HCT116 (cell line): ENCODE measurements at regions not wholly inside any gene's neighbourhood (a gene's known extent, or its start where the extent isn't known, plus 50 kb on each side); places are given as distances from the start of the nearest gene placed in this dataset.

Experiments used
- ATAC-seq: fragments of 200-7000 bp; cut with Tn5 transposase; 2 replicates; pipeline ENCODE4 v1.9.1; 2020; ENCODE audit warnings: mild to moderate bottlenecking, moderate library complexity
- BruUV-seq: library from RNA; stranded (reverse); fragments of 400-500 nt; replicated peaks from 2 replicates; lab custom pipeline; 2021; lab: Mats Ljungman, UMichigan
- CTCF ChIA-PET: fragments of 300-600 bp; sonication (Branson Sonifier 250); formaldehyde crosslinking; loops from one replicate; lab custom pipeline; 2021; ENCODE audit warnings: antibody characterized with exemption; lab: Charles Lee
- POLR2A ChIA-PET: fragments of 300-600, 350-600 bp; sonication (Branson Sonifier 250); formaldehyde crosslinking; loops from one replicate; lab custom pipeline; 2021; ENCODE audit warnings: antibody characterized with exemption; lab: Charles Lee
- RAD21 ChIA-PET, 2 experiments: fragments of 300-600 bp; sonication (Branson Sonifier 250); formaldehyde crosslinking; loops; one replicate each; lab custom pipeline; 2023; ENCODE audit warnings: low total read pairs in 2 of 2; ENCODE audit not compliant: uncharacterized antibody in 2 of 2, unreplicated experiment in 2 of 2, low non-redundant PET in 1 of 2; lab: Charles Lee
- DNase-seq: peaks from one replicate; pipeline ENCODE4 v3.0.0-alpha.2; 2010; ENCODE audit warnings: low read depth, low spot score
- H2AFZ ChIP-seq: fragments of 200-600 bp; shearing (Covaris generic), sonication (generic); 2 replicates; pipeline ENCODE4 v1.6.1; 2017; ENCODE audit warnings: low read depth, mixed run types, mixed read lengths, antibody characterized with exemption, low read length; ENCODE audit not compliant: poor library complexity, severe bottlenecking
- H3K27ac ChIP-seq: 2 replicates; pipeline ENCODE4 v1.5.1; 2012; ENCODE audit warnings: low read depth, low read length
- H3K27me3 ChIP-seq: fragments of 200-600 bp; sonication (generic); 2 replicates; pipeline ENCODE4 v1.6.1; 2016; ENCODE audit warnings: mixed run types, low read length, mixed read lengths; ENCODE audit not compliant: insufficient read depth
- H3K36me3 ChIP-seq, 2 experiments: fragments of 200-500 bp in 1 of 2; fragments of 200-600 bp in 1 of 2; sonication (Bioruptor generic) in 1 of 2; sonication (generic) in 1 of 2; 2 replicates each; pipeline versions ENCODE4 v1.5.1 to v1.6.1; 2014 to 2016; ENCODE audit warnings: low read length in 2 of 2, inconsistent platforms in 1 of 2, mixed read lengths in 1 of 2, mixed run types in 1 of 2; ENCODE audit not compliant: insufficient read depth in 2 of 2, control insufficient read depth in 1 of 2
- H3K4me1 ChIP-seq, 2 experiments: fragments of 200-600 bp in 1 of 2; sonication (generic) in 1 of 2; 2 replicates each; pipeline versions ENCODE4 v1.5.1 to v1.6.1; 2012 to 2017; ENCODE audit warnings: low read length in 2 of 2, inconsistent platforms in 1 of 2, mild to moderate bottlenecking in 1 of 2, mixed read lengths in 1 of 2, mixed run types in 1 of 2, moderate library complexity in 1 of 2; ENCODE audit not compliant: insufficient read depth in 2 of 2, control insufficient read depth in 1 of 2
- H3K4me2 ChIP-seq: fragments of 200-600 bp; sonication (generic); 2 replicates; pipeline ENCODE4 v1.6.1; 2017; ENCODE audit warnings: mixed run types, low read length, mixed read lengths
- H3K4me3 ChIP-seq, 2 experiments: fragments of 200-600 bp in 1 of 2; sonication (generic) in 1 of 2; replicated peaks in 1 of 2; 2 replicates each; pipeline ENCODE4 v1.5.1; 2011 to 2016; ENCODE audit warnings: low read length in 2 of 2, control low read depth in 1 of 2, low read depth in 1 of 2, mild to moderate bottlenecking in 1 of 2, mixed read lengths in 1 of 2, mixed run types in 1 of 2
- H3K79me2 ChIP-seq: fragments of 200-600 bp; sonication (generic); 2 replicates; pipeline ENCODE4 v1.6.1; 2017; ENCODE audit warnings: mild to moderate bottlenecking, mixed run types, low read length, moderate library complexity, mixed read lengths; ENCODE audit not compliant: insufficient read depth
- H3K9ac ChIP-seq: fragments of 200-600 bp; sonication (generic); 2 replicates; pipeline ENCODE4 v1.6.1; 2016; ENCODE audit warnings: low read length, mixed read lengths
- H3K9me2 ChIP-seq: fragments of 200-600 bp; sonication (generic), shearing (Covaris generic); 2 replicates; pipeline ENCODE4 v1.6.1; 2017; ENCODE audit warnings: mixed run types, mild to moderate bottlenecking, moderate library complexity; ENCODE audit not compliant: insufficient read depth
- H3K9me3 ChIP-seq, 2 experiments: fragments of 200-500 bp in 1 of 2; fragments of 200-600 bp in 1 of 2; sonication (Bioruptor generic) in 1 of 2; sonication (generic) in 1 of 2; 2 replicates each; pipeline ENCODE4 v1.6.1; 2014 to 2017; ENCODE audit warnings: low read length in 2 of 2, mixed read lengths in 2 of 2, inconsistent platforms in 1 of 2, low read depth in 1 of 2, mild to moderate bottlenecking in 1 of 2, mixed run types in 1 of 2, moderate library complexity in 1 of 2; ENCODE audit not compliant: control insufficient read depth in 1 of 2, insufficient read depth in 1 of 2
- H4K20me1 ChIP-seq: fragments of 200-600 bp; sonication (generic), shearing (Covaris generic); 2 replicates; pipeline ENCODE4 v1.6.1; 2017; ENCODE audit warnings: mixed run types, mild to moderate bottlenecking, moderate library complexity; ENCODE audit not compliant: insufficient read depth
- CBX3 ChIP-seq: IDR thresholded peaks from 2 replicates; pipeline ENCODE4 v1.6.1; 2012; ENCODE audit warnings: low read depth
- CEBPB ChIP-seq: IDR thresholded peaks from 2 replicates; pipeline ENCODE4 v1.6.1; 2012; ENCODE audit warnings: low read depth
- EGR1 ChIP-seq: IDR thresholded peaks from 2 replicates; pipeline ENCODE4 v1.6.1; 2012; ENCODE audit warnings: low read depth
- ELF1 ChIP-seq: IDR thresholded peaks from 2 replicates; pipeline ENCODE4 v1.6.1; 2012; ENCODE audit warnings: low read depth, borderline replicate concordance
- EZH2phosphoT487 ChIP-seq: fragments of 200-600 bp; IDR thresholded peaks from 2 replicates; pipeline ENCODE4 v1.6.1; 2018; ENCODE audit warnings: antibody characterized with exemption, borderline replicate concordance
- FOSL1 ChIP-seq: IDR thresholded peaks from 2 replicates; pipeline ENCODE4 v1.6.1; 2012; ENCODE audit warnings: low read depth
- JUND ChIP-seq: IDR thresholded peaks from 2 replicates; pipeline ENCODE4 v1.6.1; 2012
- POLR2A ChIP-seq: IDR thresholded peaks from 2 replicates; pipeline ENCODE4 v1.7.0; 2011; ENCODE audit warnings: borderline replicate concordance; ENCODE audit not compliant: insufficient read depth, insufficient read length; ENCODE audit errors: extremely low read depth
- POLR2AphosphoS5 ChIP-seq: IDR thresholded peaks from 2 replicates; pipeline ENCODE4 v1.6.1; 2011; ENCODE audit warnings: mild to moderate bottlenecking, low read depth, low read length, moderate library complexity
- SRF ChIP-seq: IDR thresholded peaks from 2 replicates; pipeline ENCODE4 v1.6.1; 2012; ENCODE audit warnings: low read depth
- TCF7L2 ChIP-seq: IDR thresholded peaks from 2 replicates; pipeline ENCODE4 v1.7.0; 2011; ENCODE audit warnings: borderline replicate concordance, inconsistent platforms; ENCODE audit not compliant: insufficient read depth, insufficient read length; ENCODE audit errors: extremely low read depth
- YY1 ChIP-seq: IDR thresholded peaks from 2 replicates; pipeline ENCODE4 v1.6.1; 2011; ENCODE audit warnings: low read length, low read depth, moderate library complexity, mild to moderate bottlenecking; ENCODE audit not compliant: insufficient replicate concordance; ENCODE audit errors: extremely low read depth
- ZFX ChIP-seq: fragments of 450-650 bp; IDR thresholded peaks from 2 replicates; pipeline ENCODE4 v1.6.1; 2017
- intact Hi-C: fragments of 100-400 bp; cut with micrococcal nuclease; formaldehyde crosslinking; loops from 2 replicates; pipeline ENCODE4 v1.10.0; 2022
- TF ChIP-seq, protein P1 (sequence below), 3 experiments: fragments of 200-600 bp in 1 of 3; sonication (generic) in 1 of 3; IDR thresholded peaks in 2 of 3; conservative IDR thresholded peaks in 1 of 3; 2 replicates each; pipeline ENCODE4 v1.5.1; 2012 to 2017; ENCODE audit warnings: low read depth in 2 of 3, low read length in 2 of 3, antibody characterized with exemption in 1 of 3, borderline replicate concordance in 1 of 3, control low read depth in 1 of 3, mild to moderate bottlenecking in 1 of 3, mixed read lengths in 1 of 3, mixed run types in 1 of 3, moderate library complexity in 1 of 3; ENCODE audit not compliant: insufficient read depth in 1 of 3
- TF ChIP-seq, protein P2 (sequence below): IDR thresholded peaks from 2 replicates; pipeline ENCODE4 v1.6.1; 2012

DNA sequence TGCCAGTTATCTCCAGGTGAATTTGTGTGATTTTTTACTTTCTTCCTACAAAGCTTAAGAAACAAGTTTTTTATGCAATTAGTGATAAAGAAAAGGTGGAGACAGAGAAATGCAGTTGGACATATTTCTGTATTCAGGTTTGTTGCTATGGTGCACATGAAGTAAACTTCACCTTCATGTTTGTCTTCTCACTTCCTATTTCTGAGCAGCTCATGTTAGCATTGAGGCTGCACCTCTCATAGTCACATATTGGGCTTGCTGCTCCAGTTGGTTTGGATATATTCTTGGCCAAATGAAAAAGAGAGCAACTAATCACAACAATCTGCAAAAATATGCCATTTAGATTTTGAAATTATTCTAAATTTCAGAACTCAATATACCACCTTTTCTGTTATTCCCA, 475.6 kb upstream of the ZWINT start:
- RAD21 ChIA-PET, result no interaction called here
- CTCF ChIA-PET, result no interaction called here
- no peak for DNase-seq
- H4K20me1 ChIP-seq, result no peaks in the 10 kb centered on the region
- H3K4me3 ChIP-seq, result no peak overlapping the region
- no peak overlapping the region for H3K4me2 ChIP-seq
- TF ChIP-seq ZFX (no peak), SRF (no peak), EGR1 (no peak), TCF7L2 (no peak), POLR2AphosphoS5 (no peak), YY1 (no peak)
- TF ChIP-seq, protein P1, sequence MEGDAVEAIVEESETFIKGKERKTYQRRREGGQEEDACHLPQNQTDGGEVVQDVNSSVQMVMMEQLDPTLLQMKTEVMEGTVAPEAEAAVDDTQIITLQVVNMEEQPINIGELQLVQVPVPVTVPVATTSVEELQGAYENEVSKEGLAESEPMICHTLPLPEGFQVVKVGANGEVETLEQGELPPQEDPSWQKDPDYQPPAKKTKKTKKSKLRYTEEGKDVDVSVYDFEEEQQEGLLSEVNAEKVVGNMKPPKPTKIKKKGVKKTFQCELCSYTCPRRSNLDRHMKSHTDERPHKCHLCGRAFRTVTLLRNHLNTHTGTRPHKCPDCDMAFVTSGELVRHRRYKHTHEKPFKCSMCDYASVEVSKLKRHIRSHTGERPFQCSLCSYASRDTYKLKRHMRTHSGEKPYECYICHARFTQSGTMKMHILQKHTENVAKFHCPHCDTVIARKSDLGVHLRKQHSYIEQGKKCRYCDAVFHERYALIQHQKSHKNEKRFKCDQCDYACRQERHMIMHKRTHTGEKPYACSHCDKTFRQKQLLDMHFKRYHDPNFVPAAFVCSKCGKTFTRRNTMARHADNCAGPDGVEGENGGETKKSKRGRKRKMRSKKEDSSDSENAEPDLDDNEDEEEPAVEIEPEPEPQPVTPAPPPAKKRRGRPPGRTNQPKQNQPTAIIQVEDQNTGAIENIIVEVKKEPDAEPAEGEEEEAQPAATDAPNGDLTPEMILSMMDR (IDR thresholded peaks at IDR 0.05 in 2 of 3, conservative IDR thresholded peaks at IDR 0.05 in 1 of 3; ENCODE audit: borderline replicate concordance in 1 of 3, insufficient read depth in 1 of 3, low read depth in 2 of 3, low read length in 2 of 3), result no peak
- H3K4me1 ChIP-seq, result no peaks in the 10 kb centered on the region
- H3K27ac ChIP-seq, result no peak overlapping the region
- H3K27me3 ChIP-seq, result no peaks in the 10 kb centered on the region
- no peaks in the 10 kb centered on the region for H3K79me2 ChIP-seq
- H2AFZ ChIP-seq, result no peak overlapping the region
- ATAC-seq, result no peak
- no TSS peak for BruUV-seq
- no peaks in the 10 kb centered on the region for H3K9me2 ChIP-seq
- H3K9me3 ChIP-seq, result peaks cover 4 to 6% of the 10 kb centered on the region in 2 experiments; a peak in 2 of 4 replicates
- intact Hi-C loops, result no loop called here
- H3K9ac ChIP-seq, result no peak overlapping the region
- POLR2A ChIA-PET, result no interaction called here
- no peaks in the 10 kb centered on the region for H3K36me3 ChIP-seq

DNA sequence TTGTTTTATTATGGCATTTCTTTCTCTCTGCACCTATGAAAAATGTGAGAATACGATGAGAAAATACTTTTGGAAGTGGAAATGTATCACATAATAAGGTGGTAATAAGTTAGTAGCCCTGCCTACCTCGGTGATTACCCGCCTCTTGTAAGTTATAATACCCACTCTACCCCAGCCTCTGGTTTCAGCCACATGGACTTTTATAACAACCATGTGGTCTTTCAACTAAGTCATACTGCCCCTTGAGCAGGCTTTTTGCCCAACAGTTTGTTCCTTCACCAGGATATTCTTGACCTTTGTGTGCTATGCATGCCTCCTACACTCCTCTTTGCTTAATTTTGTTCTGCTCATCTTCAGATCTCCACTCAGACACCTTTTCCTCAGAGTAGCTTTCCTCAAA, 470.6 kb upstream of the ZWINT start:
- ChIA-PET RAD21 (no interaction called here), CTCF (no interaction called here), POLR2A (no interaction called here)
- Histone ChIP-seq H4K20me1 (no peaks in the 10 kb centered on the region), H3K9ac (no peak overlapping the region), H3K4me3 (no peak overlapping the region), H2AFZ (no peak overlapping the region), H3K79me2 (no peaks in the 10 kb centered on the region), H3K36me3 (no peaks in the 10 kb centered on the region), H3K27ac (no peak overlapping the region), H3K4me2 (no peak overlapping the region), H3K9me2 (no peaks in the 10 kb centered on the region), H3K27me3 (no peaks in the 10 kb centered on the region), H3K9me3 (peaks cover 0 to 13% of the 10 kb centered on the region in 2 experiments; a peak in 2 of 4 replicates), H3K4me1 (no peaks in the 10 kb centered on the region)
- DNase-seq (no peak), ATAC-seq (no peak)
- BruUV-seq, result no TSS peak
- intact Hi-C loops, result no loop called here
- no peak for TF ChIP-seq POLR2A
- no peak for TF ChIP-seq EZH2phosphoT487
- TF ChIP-seq FOSL1, result no peak
- no peak for TF ChIP-seq EGR1
- no peak for TF ChIP-seq POLR2AphosphoS5
- no peak for TF ChIP-seq JUND
- TF ChIP-seq, protein P2, sequence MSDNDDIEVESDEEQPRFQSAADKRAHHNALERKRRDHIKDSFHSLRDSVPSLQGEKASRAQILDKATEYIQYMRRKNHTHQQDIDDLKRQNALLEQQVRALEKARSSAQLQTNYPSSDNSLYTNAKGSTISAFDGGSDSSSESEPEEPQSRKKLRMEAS, result no peak
- TF ChIP-seq TCF7L2, result no peak
- TF ChIP-seq CBX3, result no peak
- TF ChIP-seq, protein P1 (IDR thresholded peaks at IDR 0.05 in 2 of 3, conservative IDR thresholded peaks at IDR 0.05 in 1 of 3; ENCODE audit: borderline replicate concordance in 1 of 3, insufficient read depth in 1 of 3, low read depth in 2 of 3, low read length in 2 of 3), result no peak
- no peak for TF ChIP-seq CEBPB
- no peak for TF ChIP-seq YY1
- TF ChIP-seq ELF1, result no peak
- no peak for TF ChIP-seq SRF
